HEK293T (cell line): ENCODE measurements at regions not wholly inside any gene's neighbourhood (a gene's known extent, or its start where the extent isn't known, plus 50 kb on each side); places are given as distances from the start of the nearest gene placed in this dataset.

Source experiments
- CTCF ChIA-PET: fragments of 350-600 bp; formaldehyde crosslinking; extraction: SDS; loops from one replicate; lab custom pipeline; 2021; ENCODE audit warnings: antibody characterized with exemption, inconsistent platforms; lab: Yijun Ruan, JAX
- POLR2A ChIA-PET: fragments of 350-600 bp; formaldehyde crosslinking; extraction: SDS; loops from one replicate; lab custom pipeline; 2020; ENCODE audit warnings: antibody characterized with exemption, inconsistent platforms; lab: Yijun Ruan, JAX
- DNase-seq: peaks from one replicate; pipeline ENCODE4 v3.0.0; 2012; ENCODE audit warnings: mixed read lengths; ENCODE audit errors: extremely low spot score
- ARNT ChIP-seq: fragments of 450-650 bp; IDR thresholded peaks from 2 replicates; pipeline ENCODE4 v1.6.1; 2017; ENCODE audit warnings: mild to moderate bottlenecking
- BHLHE40 ChIP-seq: fragments of 450-650 bp; IDR thresholded peaks from 2 replicates; pipeline ENCODE4 v1.6.1; 2016; ENCODE audit warnings: mild to moderate bottlenecking, moderate library complexity, borderline replicate concordance
- CTBP1 ChIP-seq: fragments of 450-650 bp; IDR thresholded peaks from 2 replicates; pipeline ENCODE4 v1.6.1; 2016; ENCODE audit warnings: borderline replicate concordance
- ELF4 ChIP-seq: fragments of 450-650 bp; IDR thresholded peaks from 2 replicates; pipeline ENCODE4 v1.6.1; 2017; ENCODE audit warnings: antibody characterized with exemption
- FOXA1 ChIP-seq: fragments of 450-650 bp; IDR thresholded peaks from 2 replicates; pipeline ENCODE4 v1.6.1; 2016; ENCODE audit warnings: mild to moderate bottlenecking
- FOXK2 ChIP-seq: fragments of 450-650 bp; IDR thresholded peaks from 2 replicates; pipeline ENCODE4 v1.6.1; 2016; ENCODE audit warnings: mild to moderate bottlenecking
- FOXM1 ChIP-seq: fragments of 450-650 bp; IDR thresholded peaks from 2 replicates; pipeline ENCODE4 v1.6.1; 2017; ENCODE audit warnings: mild to moderate bottlenecking, borderline replicate concordance
- HDGF ChIP-seq: fragments of 450-650 bp; IDR thresholded peaks from 2 replicates; pipeline ENCODE4 v1.6.1; 2017; ENCODE audit warnings: antibody characterized with exemption, borderline replicate concordance
- L3MBTL2 ChIP-seq: fragments of 450-650 bp; conservative IDR thresholded peaks from 2 replicates; pipeline ENCODE4 v1.6.1; 2016; ENCODE audit warnings: mild to moderate bottlenecking
- LEF1 ChIP-seq: fragments of 450-650 bp; IDR thresholded peaks from 2 replicates; pipeline ENCODE4 v1.6.1; 2017; ENCODE audit warnings: mild to moderate bottlenecking, borderline replicate concordance
- NFRKB ChIP-seq: fragments of 450-650 bp; IDR thresholded peaks from 2 replicates; pipeline ENCODE4 v1.6.1; 2016; ENCODE audit warnings: mild to moderate bottlenecking, moderate library complexity
- SP1 ChIP-seq: fragments of 450-650 bp; IDR thresholded peaks from 2 replicates; pipeline ENCODE4 v1.6.1; 2017
- SUZ12 ChIP-seq: fragments of 450-650 bp; IDR thresholded peaks from 2 replicates; pipeline ENCODE4 v1.6.1; 2016; ENCODE audit warnings: mild to moderate bottlenecking
- TARDBP ChIP-seq: fragments of 450-650 bp; IDR thresholded peaks from 2 replicates; pipeline ENCODE4 v1.6.1; 2016
- ZNF384 ChIP-seq: fragments of 450-650 bp; IDR thresholded peaks from 2 replicates; pipeline ENCODE4 v1.6.1; 2016
- TF ChIP-seq, protein P1 (sequence below): fragments of 450-650 bp; IDR thresholded peaks from 2 replicates; pipeline ENCODE4 v1.6.1; 2016

DNA sequence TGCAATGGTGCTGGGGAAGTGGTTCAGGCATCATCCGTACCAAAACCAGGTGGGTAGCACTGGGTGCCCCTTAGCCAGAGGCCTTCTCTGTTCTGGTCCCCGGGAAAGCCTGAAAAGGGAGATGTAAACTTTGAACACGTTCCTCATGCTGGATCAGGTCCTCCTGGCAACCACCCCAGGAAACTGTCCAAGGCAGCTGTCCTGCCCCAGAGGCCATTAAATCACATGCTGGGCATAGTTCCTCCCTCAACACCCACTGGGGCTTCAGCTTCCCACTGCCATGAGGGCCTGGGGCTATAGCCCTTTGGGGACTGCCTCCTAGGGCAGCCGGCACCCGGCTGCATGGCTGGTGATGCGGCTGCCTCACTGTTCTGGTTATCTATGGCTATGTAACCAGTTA, 228.9 kb upstream of the MVB12B start:
- POLR2A ChIA-PET, result no interaction called here
- no peak for TF ChIP-seq BHLHE40
- TF ChIP-seq, protein P1, sequence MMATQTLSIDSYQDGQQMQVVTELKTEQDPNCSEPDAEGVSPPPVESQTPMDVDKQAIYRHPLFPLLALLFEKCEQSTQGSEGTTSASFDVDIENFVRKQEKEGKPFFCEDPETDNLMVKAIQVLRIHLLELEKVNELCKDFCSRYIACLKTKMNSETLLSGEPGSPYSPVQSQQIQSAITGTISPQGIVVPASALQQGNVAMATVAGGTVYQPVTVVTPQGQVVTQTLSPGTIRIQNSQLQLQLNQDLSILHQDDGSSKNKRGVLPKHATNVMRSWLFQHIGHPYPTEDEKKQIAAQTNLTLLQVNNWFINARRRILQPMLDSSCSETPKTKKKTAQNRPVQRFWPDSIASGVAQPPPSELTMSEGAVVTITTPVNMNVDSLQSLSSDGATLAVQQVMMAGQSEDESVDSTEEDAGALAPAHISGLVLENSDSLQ, result no peak
- no peak for TF ChIP-seq ZNF384
- no peak for TF ChIP-seq CTBP1
- no peak for TF ChIP-seq HDGF
- no peak for TF ChIP-seq LEF1
- TF ChIP-seq TARDBP, result no peak
- TF ChIP-seq ARNT, result no peak
- TF ChIP-seq NFRKB, result no peak
- CTCF ChIA-PET, result no interaction called here
- DNase-seq, result no peak

DNA sequence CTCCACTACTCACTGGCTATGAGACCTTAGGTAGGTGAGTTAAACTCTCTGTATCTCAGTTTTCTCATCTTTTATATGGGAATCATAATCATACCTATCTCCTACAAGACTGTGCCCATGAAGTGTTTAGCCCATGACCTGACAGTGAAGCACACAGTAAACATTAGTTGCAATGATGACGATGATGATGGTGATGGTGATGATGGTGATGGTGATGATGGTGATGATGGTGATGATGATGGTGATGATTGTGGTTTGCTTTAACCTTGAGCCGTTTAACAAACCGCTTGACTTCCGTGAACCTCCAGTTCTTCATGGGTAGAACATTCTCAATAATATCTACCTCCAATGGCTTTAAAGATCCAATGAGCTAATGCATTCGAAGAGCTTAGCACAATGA, 220.2 kb upstream of the MVB12B start:
- no peak for DNase-seq
- no peak for TF ChIP-seq NFRKB
- TF ChIP-seq FOXM1, result no peak
- no peak for TF ChIP-seq ELF4
- TF ChIP-seq L3MBTL2, result no peak
- TF ChIP-seq SP1, result no peak
- TF ChIP-seq CTBP1, result no peak
- no peak for TF ChIP-seq ZNF384
- no peak for TF ChIP-seq FOXA1
- TF ChIP-seq LEF1, result no peak
- ChIA-PET CTCF (interaction anchor here (0.6 kb wide), 1 partner anchor 56 kb away, joined by 3 read pairs; no protein-coding TSS in a partner anchor), POLR2A (no interaction called here)

DNA sequence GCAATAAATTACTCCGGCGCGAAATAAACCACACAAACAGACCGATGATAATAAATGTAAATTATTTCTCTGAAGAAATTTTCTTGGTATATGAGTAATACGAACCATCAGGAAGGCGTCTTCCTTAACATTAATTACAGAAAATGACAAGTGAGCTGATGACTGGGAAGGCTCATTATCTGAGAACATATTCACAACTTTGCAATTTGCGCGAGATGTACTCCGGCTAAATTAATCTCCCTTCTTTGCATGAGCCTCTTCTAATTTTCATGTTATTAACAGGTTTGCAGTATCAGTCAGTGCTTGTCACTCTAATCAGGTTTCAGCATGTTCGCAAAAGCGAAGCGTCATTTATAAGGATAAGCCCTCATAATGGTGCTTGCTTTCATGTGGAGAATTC, 218.9 kb upstream of the MVB12B start:
- CTCF ChIA-PET, result no interaction called here
- DNase-seq, result no peak
- TF ChIP-seq CTBP1 (no peak), TARDBP (no peak), ZNF384 (no peak), BHLHE40 (no peak), FOXA1 (no peak), HDGF (no peak), LEF1 (no peak), ARNT (no peak), SP1 (no peak), L3MBTL2 (no peak), SUZ12 (no peak), NFRKB (no peak)
- TF ChIP-seq, protein P1, result no peak
- POLR2A ChIA-PET, result no interaction called here

DNA sequence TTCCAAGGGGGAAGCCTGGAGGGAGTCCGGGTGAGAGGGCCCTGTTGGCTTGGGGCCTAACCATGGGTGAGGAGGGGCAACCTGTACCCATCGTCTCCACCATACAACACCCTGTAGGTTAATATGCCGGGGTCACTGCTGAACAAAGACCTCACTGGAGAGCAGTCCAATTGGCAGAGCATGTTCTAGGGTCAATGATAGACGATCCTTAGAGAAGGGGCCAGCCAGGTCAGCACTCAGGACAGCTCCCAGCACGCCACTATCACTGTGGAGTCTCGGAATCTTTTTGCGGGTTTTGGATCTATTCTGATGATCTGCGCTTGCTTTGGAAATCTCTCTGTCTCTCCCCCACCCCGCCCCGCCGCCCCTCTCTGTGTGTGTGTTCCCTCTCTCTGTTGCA, 218.4 kb upstream of the MVB12B start:
- ChIA-PET CTCF (no interaction called here), POLR2A (no interaction called here)
- peak; percentile 26 for DNase-seq
- TF ChIP-seq NFRKB, result no peak
- TF ChIP-seq CTBP1, result no peak
- TF ChIP-seq L3MBTL2, result no peak
- TF ChIP-seq, protein P1, result no peak
- no peak for TF ChIP-seq FOXK2
- TF ChIP-seq HDGF, result no peak
- TF ChIP-seq SUZ12, result no peak
- TF ChIP-seq LEF1, result no peak
- no peak for TF ChIP-seq ARNT
- no peak for TF ChIP-seq BHLHE40
- no peak for TF ChIP-seq FOXM1
- no peak for TF ChIP-seq ELF4

DNA sequence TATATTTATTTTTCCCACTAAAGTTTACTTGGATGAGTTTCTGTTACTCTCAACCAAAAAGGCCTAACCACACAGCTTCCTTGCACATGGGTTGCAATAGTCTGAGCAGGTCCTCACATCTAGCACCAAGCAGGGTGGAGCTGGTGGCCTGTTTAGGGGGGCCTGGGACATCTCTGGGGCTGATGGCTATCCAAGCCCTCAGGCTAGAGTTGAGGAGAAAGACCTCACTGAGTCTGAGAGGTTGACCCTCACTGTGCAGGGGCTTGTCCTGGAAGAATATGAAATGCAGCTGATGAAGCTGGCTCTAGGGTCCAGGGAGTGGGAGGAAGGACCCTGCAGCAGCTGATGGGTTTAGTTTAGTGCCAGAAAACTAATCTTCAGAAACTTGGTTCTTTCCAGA, 217.1 kb upstream of the MVB12B start:
- TF ChIP-seq ARNT (no peak), HDGF (no peak), LEF1 (no peak), SP1 (no peak), L3MBTL2 (no peak), ELF4 (no peak), ZNF384 (no peak), SUZ12 (no peak), FOXM1 (no peak), CTBP1 (no peak), NFRKB (no peak), BHLHE40 (no peak), FOXA1 (no peak), TARDBP (no peak), FOXK2 (no peak)
- TF ChIP-seq, protein P1, result no peak
- DNase-seq, result no peak
- POLR2A ChIA-PET, result no interaction called here
- CTCF ChIA-PET, result no interaction called here

DNA sequence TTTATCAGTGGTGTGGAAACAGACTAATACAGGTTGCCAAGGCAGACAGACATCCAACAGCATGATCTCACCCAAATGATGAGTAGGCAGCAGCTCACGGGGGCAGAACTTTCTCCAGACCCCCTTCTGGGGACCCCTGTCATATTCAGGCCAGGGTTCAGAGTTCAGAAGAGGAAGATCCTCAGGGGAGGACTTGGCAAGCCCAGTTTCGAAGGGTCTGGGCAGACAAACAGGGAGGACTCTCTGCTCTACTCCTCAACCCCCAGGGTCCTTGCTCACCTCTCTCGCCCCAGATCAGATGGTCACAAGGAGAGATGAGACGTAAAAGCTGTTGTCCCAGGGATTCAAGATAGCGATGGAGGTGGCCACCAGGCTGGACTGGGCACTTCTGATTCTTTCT, 215.1 kb upstream of the MVB12B start:
- ChIA-PET POLR2A (no interaction called here), CTCF (interaction anchor here (1.0 kb wide), 1 partner anchor 16 kb away, joined by 3 read pairs; no protein-coding TSS in a partner anchor)
- TF ChIP-seq TARDBP (no peak), FOXM1 (no peak), HDGF (no peak), ARNT (no peak), LEF1 (no peak), BHLHE40 (no peak), ELF4 (no peak), FOXA1 (no peak), CTBP1 (no peak), ZNF384 (no peak), SP1 (no peak), NFRKB (no peak), SUZ12 (no peak), L3MBTL2 (no peak), FOXK2 (no peak)
- TF ChIP-seq, protein P1, result no peak
- no peak for DNase-seq
